Neuronal stem cell (in vitro differentiated cells): ENCODE measurements at regions not wholly inside any gene's neighbourhood (a gene's known extent, or its start where the extent isn't known, plus 50 kb on each side); places are given as distances from the start of the nearest gene placed in this dataset.
A peak's percentile ranks its signal among the peaks of the same experiment; 100 is the strongest.

Source experiments
- DNase-seq: peaks from one replicate; pipeline ENCODE4 v3.0.0-alpha.2; 2013; ENCODE audit warnings: low spot score
- H2AFZ ChIP-seq: one replicate; pipeline ENCODE4 v1.6.1; 2013; ENCODE audit warnings: mild to moderate bottlenecking, low read length, inconsistent platforms
- H2AK5ac ChIP-seq: 2 replicates; pipeline ENCODE4 v1.6.1; 2013; ENCODE audit warnings: low read depth, mild to moderate bottlenecking, inconsistent platforms, low read length, moderate library complexity, mixed read lengths
- H2BK120ac ChIP-seq: 2 replicates; pipeline ENCODE4 v1.6.1; 2013; ENCODE audit warnings: low read depth, mild to moderate bottlenecking, inconsistent platforms, low read length, moderate library complexity, mixed read lengths
- H2BK12ac ChIP-seq: one replicate; pipeline ENCODE4 v1.6.1; 2013; ENCODE audit warnings: low read length, inconsistent platforms
- H2BK15ac ChIP-seq: 2 replicates; pipeline ENCODE4 v1.6.1; 2013; ENCODE audit warnings: mild to moderate bottlenecking, low read length, inconsistent platforms, mixed read lengths
- H2BK5ac ChIP-seq: one replicate; pipeline ENCODE4 v1.6.1; 2013; ENCODE audit warnings: inconsistent platforms, mild to moderate bottlenecking, low read length, moderate library complexity
- H3K14ac ChIP-seq: one replicate; pipeline ENCODE4 v1.6.1; 2013; ENCODE audit warnings: low read length, inconsistent platforms
- H3K18ac ChIP-seq: 2 replicates; pipeline ENCODE4 v1.6.1; 2013; ENCODE audit warnings: low read length, inconsistent platforms
- H3K23ac ChIP-seq: 2 replicates; pipeline ENCODE4 v1.6.1; 2013; ENCODE audit warnings: low read depth, mild to moderate bottlenecking, mixed read lengths, low read length, inconsistent platforms; ENCODE audit not compliant: poor library complexity
- H3K27ac ChIP-seq: replicated peaks from 3 replicates; pipeline ENCODE4 v1.5.1; 2013; ENCODE audit warnings: low read length, inconsistent platforms
- H3K27me3 ChIP-seq, 3 experiments: 2 replicates each; pipeline ENCODE4 v1.6.1; 2013; ENCODE audit warnings: low read length in 3 of 3, mild to moderate bottlenecking in 2 of 3, inconsistent platforms in 1 of 3, low read depth in 1 of 3, mixed read lengths in 1 of 3, moderate library complexity in 1 of 3; ENCODE audit not compliant: control insufficient read depth in 3 of 3, insufficient read depth in 3 of 3
- H3K36me3 ChIP-seq, 2 donors: replicated peaks in 1 of 2; 2 replicates each; pipeline ENCODE4 v1.6.1; 2013; ENCODE audit warnings: low read length in 2 of 2; ENCODE audit not compliant: control insufficient read depth in 2 of 2, insufficient read depth in 2 of 2
- H3K4ac ChIP-seq: 2 replicates; pipeline ENCODE4 v1.6.1; 2013; ENCODE audit warnings: inconsistent platforms, mild to moderate bottlenecking, low read length, moderate library complexity
- H3K4me1 ChIP-seq, 2 donors: 1 replicate in 1 of 2; 2 replicates in 1 of 2; pipeline ENCODE4 v1.6.1; 2013; ENCODE audit warnings: low read length in 2 of 2, low read depth in 1 of 2; ENCODE audit not compliant: control insufficient read depth in 2 of 2, insufficient read depth in 1 of 2
- H3K4me2 ChIP-seq: one replicate; pipeline ENCODE4 v1.6.1; 2013; ENCODE audit warnings: mild to moderate bottlenecking, low read length, inconsistent platforms; ENCODE audit not compliant: insufficient read depth, poor library complexity, severe bottlenecking
- H3K4me3 ChIP-seq, 2 donors: 2 replicates each; pipeline ENCODE4 v1.5.1; 2013; ENCODE audit warnings: low read length in 2 of 2, mild to moderate bottlenecking in 2 of 2, inconsistent platforms in 1 of 2, moderate library complexity in 1 of 2
- H3K79me1 ChIP-seq: one replicate; pipeline ENCODE4 v1.6.1; 2013; ENCODE audit warnings: low read depth, mild to moderate bottlenecking, inconsistent platforms, low read length, moderate library complexity
- H3K9ac ChIP-seq: one replicate; pipeline ENCODE4 v1.6.1; 2013; ENCODE audit warnings: mild to moderate bottlenecking, low read depth, low read length, inconsistent platforms; ENCODE audit not compliant: poor library complexity
- H3K9me3 ChIP-seq, 2 donors: replicated peaks in 1 of 2; 2 replicates each; pipeline versions ENCODE3 to v1.6.1; 2013; ENCODE audit warnings: low read length in 2 of 2, mild to moderate bottlenecking in 2 of 2, inconsistent platforms in 1 of 2, low read depth in 1 of 2, mixed read lengths in 1 of 2, moderate library complexity in 1 of 2; ENCODE audit not compliant: control insufficient read depth in 2 of 2, insufficient read depth in 1 of 2
- H4K8ac ChIP-seq: one replicate; pipeline ENCODE4 v1.6.1; 2013; ENCODE audit warnings: low read depth, mild to moderate bottlenecking, inconsistent platforms, low read length, moderate library complexity
- H4K91ac ChIP-seq: one replicate; pipeline ENCODE4 v1.6.1; 2013; ENCODE audit warnings: low read length, low read depth, mild to moderate bottlenecking, inconsistent platforms; ENCODE audit not compliant: poor library complexity
- WGBS, 2 donors: extraction: QIAGEN DNeasy Blood & Tissue Kit; methylation state at CpG; one replicate each; pipeline ENCODE4 v1.1.7; 2013; ENCODE audit warnings: missing lambda C conversion rate in 2 of 2, mixed read lengths in 1 of 2; ENCODE audit not compliant: insufficient read length in 2 of 2, insufficient replicate concordance in 1 of 2; ENCODE audit errors: extremely low coverage in 2 of 2; 5-methylcytosine and 5-hydroxymethylcytosine counted together

GRCh38 chr7:41097501-41097900 is 605.4 kb downstream of the INHBA start:
- H3K79me1 ChIP-seq = no peaks in the 10 kb centered on the region
- DNase-seq = no peak
- H3K9me3 ChIP-seq = no peaks in the 10 kb centered on the region
- no peak overlapping the region for H2BK12ac ChIP-seq
- no peak overlapping the region for H2AFZ ChIP-seq
- no peak overlapping the region for H2BK5ac ChIP-seq
- no peak overlapping the region for H2BK120ac ChIP-seq
- no peaks in the 10 kb centered on the region for H3K27me3 ChIP-seq
- H4K8ac ChIP-seq = no peak overlapping the region
- no peak overlapping the region for H3K14ac ChIP-seq
- no peak overlapping the region for H3K23ac ChIP-seq
- no peak overlapping the region for H3K27ac ChIP-seq
- no peak overlapping the region for H3K4me3 ChIP-seq
- no peak overlapping the region for H3K4me2 ChIP-seq
- no peak overlapping the region for H4K91ac ChIP-seq
- H2BK15ac ChIP-seq = no peak overlapping the region
- H3K9ac ChIP-seq = no peak overlapping the region
- H3K18ac ChIP-seq = no peak overlapping the region
- H3K36me3 ChIP-seq = no peaks in the 10 kb centered on the region
- WGBS, 2 donors = no CpG with 5 or more reads among the region's 6 CpGs
- H3K4ac ChIP-seq = no peak overlapping the region
- peaks cover 0 to 3% of the 10 kb centered on the region in 2 donors for H3K4me1 ChIP-seq
- H2AK5ac ChIP-seq = no peak overlapping the region

DNA sequence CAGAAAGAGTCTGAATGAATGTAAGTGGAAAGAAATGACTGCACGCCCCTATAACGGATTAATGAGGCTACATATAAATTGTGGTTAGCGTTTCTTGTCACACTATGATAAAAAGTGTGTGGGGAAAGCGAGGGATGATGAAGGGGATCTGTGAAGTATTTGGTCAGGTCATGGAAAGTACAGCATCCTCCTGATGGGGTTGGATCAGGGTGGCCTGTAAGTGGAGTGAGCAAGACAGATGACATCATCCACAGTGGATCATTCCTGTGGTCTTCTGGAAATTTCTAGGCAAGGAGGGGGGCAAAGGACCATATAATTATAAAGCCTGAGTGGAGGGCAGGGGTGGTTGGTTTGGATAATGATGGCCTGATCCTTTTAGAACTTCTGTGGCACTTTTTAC is 606.0 kb downstream of the INHBA start:
- Histone ChIP-seq H2BK12ac (no peak overlapping the region), H2BK15ac (no peak overlapping the region), H3K23ac (no peak overlapping the region), H3K4me3 (no peak overlapping the region), H2BK120ac (no peak overlapping the region), H2BK5ac (no peak overlapping the region), H3K36me3 (no peaks in the 10 kb centered on the region), H2AFZ (no peak overlapping the region), H3K27me3 (no peaks in the 10 kb centered on the region), H3K4me1 (peaks cover 0 to 3% of the 10 kb centered on the region in 2 donors), H3K14ac (no peak overlapping the region), H3K9me3 (no peaks in the 10 kb centered on the region), H2AK5ac (no peak overlapping the region), H4K91ac (no peak overlapping the region), H3K79me1 (no peaks in the 10 kb centered on the region), H3K18ac (no peak overlapping the region), H3K9ac (no peak overlapping the region), H4K8ac (no peak overlapping the region), H3K4me2 (no peak overlapping the region), H3K27ac (no peak overlapping the region), H3K4ac (no peak overlapping the region)
- DNase-seq = no peak
- no CpG with 5 or more reads among the region's 4 CpGs for WGBS, 2 donors

DNA sequence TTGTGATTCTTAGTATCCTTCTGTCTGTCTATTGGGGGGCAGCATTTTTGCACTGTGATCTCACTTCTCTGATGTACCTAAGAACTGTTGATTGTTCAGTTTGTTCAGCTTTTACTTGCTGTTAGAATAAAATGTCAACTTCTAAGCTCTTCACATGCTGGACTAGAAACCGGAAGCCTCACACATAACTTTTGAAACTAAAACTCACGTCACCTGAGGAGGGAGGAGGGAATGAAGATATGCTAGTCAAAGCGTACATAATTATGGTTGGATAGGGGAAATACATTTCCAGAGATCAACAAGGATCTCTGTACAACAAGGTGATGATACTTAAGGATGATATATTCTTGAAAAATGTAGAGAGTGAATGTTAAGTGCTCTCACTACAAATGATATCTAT is 609.7 kb downstream of the INHBA start:
- Histone ChIP-seq H2BK5ac (no peak overlapping the region), H2AK5ac (no peak overlapping the region), H3K4me1 (peaks cover 0 to 3% of the 10 kb centered on the region in 2 donors), H2BK12ac (no peak overlapping the region), H3K4ac (no peak overlapping the region), H3K36me3 (no peaks in the 10 kb centered on the region), H2BK15ac (no peak overlapping the region), H3K18ac (no peak overlapping the region), H4K8ac (no peak overlapping the region), H3K4me3 (no peak overlapping the region), H3K9ac (no peak overlapping the region), H4K91ac (no peak overlapping the region), H3K14ac (no peak overlapping the region), H2AFZ (peak overlapping the region; percentile 64), H3K27me3 (no peaks in the 10 kb centered on the region), H3K4me2 (no peak overlapping the region), H3K27ac (no peak overlapping the region), H3K79me1 (no peaks in the 10 kb centered on the region), H2BK120ac (no peak overlapping the region), H3K9me3 (peaks cover 0 to 5% of the 10 kb centered on the region in 2 donors), H3K23ac (no peak overlapping the region)
- no peak for DNase-seq
- no CpG with 5 or more reads among the region's 3 CpGs for WGBS, 2 donors

- Histone ChIP-seq H2BK15ac (no peak overlapping the region), H4K91ac (no peak overlapping the region), H3K14ac (no peak overlapping the region), H3K4me2 (no peak overlapping the region), H3K27me3 (no peaks in the 10 kb centered on the region), H3K9me3 (peaks cover 0 to 5% of the 10 kb centered on the region in 2 donors), H3K79me1 (no peaks in the 10 kb centered on the region), H2AFZ (no peak overlapping the region), H3K18ac (no peak overlapping the region), H3K36me3 (no peaks in the 10 kb centered on the region), H3K27ac (no peak overlapping the region), H2BK120ac (no peak overlapping the region), H2BK12ac (no peak overlapping the region), H3K9ac (no peak overlapping the region), H2AK5ac (no peak overlapping the region), H3K4ac (no peak overlapping the region), H4K8ac (no peak overlapping the region), H3K23ac (no peak overlapping the region), H3K4me1 (no peaks in the 10 kb centered on the region), H2BK5ac (no peak overlapping the region), H3K4me3 (no peak overlapping the region)
- WGBS, 2 donors = no CpG with 5 or more reads among the region's 2 CpGs
- DNase-seq = no peak
Measured at GRCh38 chr7:41085244-41085643, 617.6 kb downstream of the INHBA start.
